HG03280 (cell line): ENCODE measurements at regions not wholly inside any gene's neighbourhood (a gene's known extent, or its start where the extent isn't known, plus 50 kb on each side); places are given as distances from the start of the nearest gene placed in this dataset.
"Not testable (repeated sequence)": the region's sequence is repeated elsewhere in the genome, so short reads cannot be mapped to it uniquely, and the experiment has no call there.

Experiments
- ATAC-seq: cut with Tn5 transposase; IDR thresholded peaks from one replicate; pipeline ENCODE4 v1.9.1; 2021; ENCODE audit warnings: mild to moderate bottlenecking, moderate library complexity; ENCODE audit not compliant: unreplicated experiment

GRCh38 chr12:127761880-127762279 is 505.1 kb upstream of the TMEM132C start:
- ATAC-seq = no peak

GRCh38 chr12:127767656-127768055 is 499.3 kb upstream of the TMEM132C start:
- ATAC-seq = no peak

GRCh38 chr12:127770118-127770517 is 496.9 kb upstream of the TMEM132C start:
- ATAC-seq = no peak

GRCh38 chr12:127771546-127771945 is 495.4 kb upstream of the TMEM132C start:
- ATAC-seq = no peak

GRCh38 chr12:127773520-127773919 is 493.4 kb upstream of the TMEM132C start:
- no peak for ATAC-seq

- ATAC-seq = no peak
Observed at GRCh38 chr12:127774828-127775227, 492.1 kb upstream of the TMEM132C start.

GRCh38 chr12:127779301-127780045 is 487.5 kb upstream of the TMEM132C start:
- no peak for ATAC-seq

GRCh38 chr12:127780881-127781280 is 486.1 kb upstream of the TMEM132C start:
- no peak for ATAC-seq

- ATAC-seq = no peak
Observed at GRCh38 chr12:127781336-127781735, 485.6 kb upstream of the TMEM132C start.

GRCh38 chr12:127785540-127785939 is 481.4 kb upstream of the TMEM132C start:
- ATAC-seq = no peak

- ATAC-seq = no peak
Observed at GRCh38 chr12:127785986-127786590, 480.9 kb upstream of the TMEM132C start.

GRCh38 chr12:127787544-127787943 is 479.4 kb upstream of the TMEM132C start:
- ATAC-seq = no peak

- ATAC-seq = no peak
Observed at GRCh38 chr12:127790376-127790775, 476.6 kb upstream of the TMEM132C start.

GRCh38 chr12:127791217-127791616 is 475.8 kb upstream of the TMEM132C start:
- ATAC-seq = no peak

- no peak for ATAC-seq
Observed at GRCh38 chr12:127797918-127798317, 469.1 kb upstream of the TMEM132C start.

GRCh38 chr12:127802271-127802670 is 464.7 kb upstream of the TMEM132C start:
- ATAC-seq = no peak

- ATAC-seq = no peak
Observed at GRCh38 chr12:127803545-127803944, 463.4 kb upstream of the TMEM132C start.

- ATAC-seq = no peak
Observed at GRCh38 chr12:127809275-127809674, 457.7 kb upstream of the TMEM132C start.

GRCh38 chr12:127810041-127810440 is 456.9 kb upstream of the TMEM132C start:
- no peak for ATAC-seq

- not testable (repeated sequence) for ATAC-seq
Observed at GRCh38 chr12:127810459-127810858, 456.5 kb upstream of the TMEM132C start.

- no peak for ATAC-seq
Observed at GRCh38 chr12:127811988-127812387, 455.0 kb upstream of the TMEM132C start.

GRCh38 chr12:127813147-127813546 is 453.8 kb upstream of the TMEM132C start:
- ATAC-seq = no peak

- no peak for ATAC-seq
Observed at GRCh38 chr12:127819056-127819455, 447.9 kb upstream of the TMEM132C start.
